ENCODE measurements at regions not wholly inside any gene's neighbourhood (a gene's known extent, or its start where the extent isn't known, plus 50 kb on each side); places are given as distances from the start of the nearest gene placed in this dataset.

GRCh38 chr3:64300790-64301423, 75.6 kb upstream of the PRICKLE2 start:
- Histone ChIP-seq H3K27me3 (ENCODE audit: insufficient read depth, poor library complexity, severe bottlenecking) (no peaks in the 10 kb centered on the region), H3K27ac (ENCODE audit: poor library complexity, severe bottlenecking) (no peak overlapping the region), H3K4me3 (ENCODE audit: severe bottlenecking) (no peak overlapping the region), H3K4me1 (ENCODE audit: insufficient read depth, poor library complexity, severe bottlenecking) (peaks cover 8% of the 10 kb centered on the region), H3K36me3 (ENCODE audit: low read depth) (no peaks in the 10 kb centered on the region), H3K9me3 (ENCODE audit: severe bottlenecking) (no peaks in the 10 kb centered on the region)
- ATAC-seq (ENCODE audit: low read depth): peak; percentile 54; the same call in 2 of the 3 replicates
- no peak for TF ChIP-seq CTCF (IDR thresholded peaks at IDR 0.05; ENCODE audit: poor library complexity, severe bottlenecking)
- no peak for DNase-seq (ENCODE audit: low spot score)

GRCh38 chr3:64299206-64299605, 73.9 kb upstream of the PRICKLE2 start:
- peaks cover 16% of the 10 kb centered on the region for H3K4me1 ChIP-seq (ENCODE audit: insufficient read depth, poor library complexity, severe bottlenecking)
- no peaks in the 10 kb centered on the region for H3K36me3 ChIP-seq (ENCODE audit: low read depth)
- no peak overlapping the region for H3K27ac ChIP-seq (ENCODE audit: poor library complexity, severe bottlenecking)
- no peaks in the 10 kb centered on the region for H3K9me3 ChIP-seq (ENCODE audit: severe bottlenecking)
- no peak for TF ChIP-seq CTCF (IDR thresholded peaks at IDR 0.05; ENCODE audit: poor library complexity, severe bottlenecking)
- DNase-seq (ENCODE audit: low spot score): no peak
- no peaks in the 10 kb centered on the region for H3K27me3 ChIP-seq (ENCODE audit: insufficient read depth, poor library complexity, severe bottlenecking)
- H3K4me3 ChIP-seq (ENCODE audit: severe bottlenecking): no peak overlapping the region
- no peak for ATAC-seq (ENCODE audit: low read depth)

- ATAC-seq (ENCODE audit: low read depth): no peak
- H3K4me3 ChIP-seq (ENCODE audit: severe bottlenecking): no peak overlapping the region
- H3K27me3 ChIP-seq (ENCODE audit: insufficient read depth, poor library complexity, severe bottlenecking): no peaks in the 10 kb centered on the region
- H3K9me3 ChIP-seq (ENCODE audit: severe bottlenecking): no peaks in the 10 kb centered on the region
- no peaks in the 10 kb centered on the region for H3K36me3 ChIP-seq (ENCODE audit: low read depth)
- H3K4me1 ChIP-seq (ENCODE audit: insufficient read depth, poor library complexity, severe bottlenecking): peaks cover 16% of the 10 kb centered on the region
- DNase-seq (ENCODE audit: low spot score): no peak
- no peak for TF ChIP-seq CTCF (IDR thresholded peaks at IDR 0.05; ENCODE audit: poor library complexity, severe bottlenecking)
- H3K27ac ChIP-seq (ENCODE audit: poor library complexity, severe bottlenecking): no peak overlapping the region
Observed at GRCh38 chr3:64297563-64297962, 72.3 kb upstream of the PRICKLE2 start.

- DNase-seq (ENCODE audit: low spot score) (no peak), ATAC-seq (ENCODE audit: low read depth) (peak; percentile 79)
- H3K27me3 ChIP-seq (ENCODE audit: insufficient read depth, poor library complexity, severe bottlenecking): no peaks in the 10 kb centered on the region
- no peak overlapping the region for H3K27ac ChIP-seq (ENCODE audit: poor library complexity, severe bottlenecking)
- TF ChIP-seq CTCF (IDR thresholded peaks at IDR 0.05; ENCODE audit: poor library complexity, severe bottlenecking): no peak
- no peaks in the 10 kb centered on the region for H3K36me3 ChIP-seq (ENCODE audit: low read depth)
- peaks cover 25% of the 10 kb centered on the region for H3K4me1 ChIP-seq (ENCODE audit: insufficient read depth, poor library complexity, severe bottlenecking)
- H3K4me3 ChIP-seq (ENCODE audit: severe bottlenecking): no peak overlapping the region
- no peaks in the 10 kb centered on the region for H3K9me3 ChIP-seq (ENCODE audit: severe bottlenecking)
Observed at GRCh38 chr3:64295594-64295993, 70.3 kb upstream of the PRICKLE2 start.

GRCh38 chr3:64294771-64295170, 69.5 kb upstream of the PRICKLE2 start:
- DNase-seq (ENCODE audit: low spot score) (no peak), ATAC-seq (ENCODE audit: low read depth) (no peak)
- Histone ChIP-seq H3K36me3 (ENCODE audit: low read depth) (no peaks in the 10 kb centered on the region), H3K4me3 (ENCODE audit: severe bottlenecking) (no peak overlapping the region), H3K4me1 (ENCODE audit: insufficient read depth, poor library complexity, severe bottlenecking) (peaks cover 30% of the 10 kb centered on the region), H3K27me3 (ENCODE audit: insufficient read depth, poor library complexity, severe bottlenecking) (no peaks in the 10 kb centered on the region), H3K27ac (ENCODE audit: poor library complexity, severe bottlenecking) (no peak overlapping the region), H3K9me3 (ENCODE audit: severe bottlenecking) (no peaks in the 10 kb centered on the region)
- no peak for TF ChIP-seq CTCF (IDR thresholded peaks at IDR 0.05; ENCODE audit: poor library complexity, severe bottlenecking)
